Ishikawa (cell line): ENCODE measurements at regions not wholly inside any gene's neighbourhood (a gene's known extent, or its start where the extent isn't known, plus 50 kb on each side); places are given as distances from the start of the nearest gene placed in this dataset.

Source experiments
- CEBPB ChIP-seq: IDR thresholded peaks from 2 replicates; pipeline ENCODE4 v1.6.1; 2012
- CREB1 ChIP-seq: IDR thresholded peaks from 2 replicates; pipeline ENCODE4 v1.6.1; 2012; ENCODE audit warnings: low read depth
- EGR1 ChIP-seq: IDR thresholded peaks from 2 replicates; pipeline ENCODE4 v1.6.1; 2012
- EP300 ChIP-seq: IDR thresholded peaks from 2 replicates; pipeline ENCODE4 v1.6.1; 2012; ENCODE audit warnings: borderline replicate concordance
- FOXM1 ChIP-seq: IDR thresholded peaks from 2 replicates; pipeline ENCODE4 v1.6.1; 2012; ENCODE audit warnings: low read depth, borderline replicate concordance
- NFIC ChIP-seq: IDR thresholded peaks from 2 replicates; pipeline ENCODE4 v1.6.1; 2012
- REST ChIP-seq: IDR thresholded peaks from 2 replicates; pipeline ENCODE4 v1.6.1; 2012; ENCODE audit warnings: low read depth, mild to moderate bottlenecking
- TAF1 ChIP-seq: IDR thresholded peaks from 2 replicates; pipeline ENCODE4 v1.6.1; 2012; ENCODE audit warnings: low read depth, mild to moderate bottlenecking
- TEAD4 ChIP-seq: IDR thresholded peaks from 2 replicates; pipeline ENCODE4 v1.6.1; 2012
- TF ChIP-seq, protein P1 (sequence below): IDR thresholded peaks from 2 replicates; pipeline ENCODE4 v1.6.1; 2012
- TF ChIP-seq, protein P2 (sequence below): IDR thresholded peaks from 2 replicates; pipeline ENCODE4 v1.6.1; 2012

DNA sequence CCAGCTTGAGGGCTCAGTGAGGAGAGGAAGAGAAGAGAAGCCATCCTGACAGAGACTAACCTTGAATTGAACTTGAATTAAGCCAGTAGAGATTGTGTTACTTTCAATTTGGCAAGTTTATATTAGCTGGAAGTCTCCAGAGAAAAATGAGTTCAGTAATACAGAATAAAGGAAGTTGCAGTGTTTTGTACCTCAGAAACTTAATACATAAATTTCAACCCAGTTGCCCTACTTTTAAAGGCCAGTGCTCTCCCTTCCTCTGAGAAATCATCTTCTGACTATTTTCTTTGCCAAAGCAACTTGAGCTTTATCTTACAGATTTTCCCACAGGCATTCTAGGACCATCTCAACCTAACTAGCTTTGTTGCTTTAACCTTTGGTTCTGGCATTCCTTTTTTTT, 231.0 kb upstream of the GAS1 start:
- no peak for TF ChIP-seq TEAD4
- TF ChIP-seq CEBPB, result no peak
- no peak for TF ChIP-seq CREB1
- TF ChIP-seq FOXM1, result no peak
- no peak for TF ChIP-seq TAF1
- TF ChIP-seq NFIC, result no peak
- TF ChIP-seq, protein P1, sequence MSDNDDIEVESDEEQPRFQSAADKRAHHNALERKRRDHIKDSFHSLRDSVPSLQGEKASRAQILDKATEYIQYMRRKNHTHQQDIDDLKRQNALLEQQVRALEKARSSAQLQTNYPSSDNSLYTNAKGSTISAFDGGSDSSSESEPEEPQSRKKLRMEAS, result no peak
- TF ChIP-seq EGR1, result no peak
- TF ChIP-seq EP300, result no peak
- TF ChIP-seq REST, result no peak
- TF ChIP-seq, protein P2, sequence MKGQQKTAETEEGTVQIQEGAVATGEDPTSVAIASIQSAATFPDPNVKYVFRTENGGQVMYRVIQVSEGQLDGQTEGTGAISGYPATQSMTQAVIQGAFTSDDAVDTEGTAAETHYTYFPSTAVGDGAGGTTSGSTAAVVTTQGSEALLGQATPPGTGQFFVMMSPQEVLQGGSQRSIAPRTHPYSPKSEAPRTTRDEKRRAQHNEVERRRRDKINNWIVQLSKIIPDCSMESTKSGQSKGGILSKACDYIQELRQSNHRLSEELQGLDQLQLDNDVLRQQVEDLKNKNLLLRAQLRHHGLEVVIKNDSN, result no peak
